ENCODE measurements at regions not wholly inside any gene's neighbourhood (a gene's known extent, or its start where the extent isn't known, plus 50 kb on each side); places are given as distances from the start of the nearest gene placed in this dataset.
A peak's percentile ranks its signal among the peaks of the same experiment; 100 is the strongest.

DNA sequence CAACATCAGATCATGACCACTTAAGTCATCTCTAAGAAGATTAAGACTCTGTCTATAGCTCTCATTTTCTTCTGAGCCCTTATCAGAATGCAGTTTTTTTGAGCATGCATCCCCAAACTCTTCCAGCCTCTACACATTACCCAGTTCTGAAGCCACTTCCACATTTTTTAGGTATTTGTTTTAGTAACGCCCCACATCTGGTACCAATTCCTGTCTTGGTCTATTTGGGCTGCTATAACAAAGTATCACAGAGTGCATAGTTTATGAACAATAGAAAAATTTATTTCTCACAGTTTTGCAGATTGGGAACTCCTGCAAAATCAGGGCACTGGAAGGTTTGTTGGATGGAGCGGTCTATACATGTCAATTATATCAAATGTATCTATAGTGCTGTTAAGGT lies 107.7 kb upstream of the KCND2 start:
- DNase-seq (ENCODE audit: low read depth in 1 of 2, low spot score in 1 of 2): no peak
- Histone ChIP-seq H3K4me1 (ENCODE audit: low read depth) (no peaks in the 10 kb centered on the region), H3K4me3 (no peak overlapping the region), H3K27ac (no peak overlapping the region), H3K36me3 (no peaks in the 10 kb centered on the region), H3K9me3 (ENCODE audit: low read depth) (no peaks in the 10 kb centered on the region), H3K27me3 (no peaks in the 10 kb centered on the region)
- TF ChIP-seq, protein P1, sequence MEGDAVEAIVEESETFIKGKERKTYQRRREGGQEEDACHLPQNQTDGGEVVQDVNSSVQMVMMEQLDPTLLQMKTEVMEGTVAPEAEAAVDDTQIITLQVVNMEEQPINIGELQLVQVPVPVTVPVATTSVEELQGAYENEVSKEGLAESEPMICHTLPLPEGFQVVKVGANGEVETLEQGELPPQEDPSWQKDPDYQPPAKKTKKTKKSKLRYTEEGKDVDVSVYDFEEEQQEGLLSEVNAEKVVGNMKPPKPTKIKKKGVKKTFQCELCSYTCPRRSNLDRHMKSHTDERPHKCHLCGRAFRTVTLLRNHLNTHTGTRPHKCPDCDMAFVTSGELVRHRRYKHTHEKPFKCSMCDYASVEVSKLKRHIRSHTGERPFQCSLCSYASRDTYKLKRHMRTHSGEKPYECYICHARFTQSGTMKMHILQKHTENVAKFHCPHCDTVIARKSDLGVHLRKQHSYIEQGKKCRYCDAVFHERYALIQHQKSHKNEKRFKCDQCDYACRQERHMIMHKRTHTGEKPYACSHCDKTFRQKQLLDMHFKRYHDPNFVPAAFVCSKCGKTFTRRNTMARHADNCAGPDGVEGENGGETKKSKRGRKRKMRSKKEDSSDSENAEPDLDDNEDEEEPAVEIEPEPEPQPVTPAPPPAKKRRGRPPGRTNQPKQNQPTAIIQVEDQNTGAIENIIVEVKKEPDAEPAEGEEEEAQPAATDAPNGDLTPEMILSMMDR (IDR thresholded peaks at IDR 0.05; ENCODE audit: low read depth, low read length): no peak

DNA sequence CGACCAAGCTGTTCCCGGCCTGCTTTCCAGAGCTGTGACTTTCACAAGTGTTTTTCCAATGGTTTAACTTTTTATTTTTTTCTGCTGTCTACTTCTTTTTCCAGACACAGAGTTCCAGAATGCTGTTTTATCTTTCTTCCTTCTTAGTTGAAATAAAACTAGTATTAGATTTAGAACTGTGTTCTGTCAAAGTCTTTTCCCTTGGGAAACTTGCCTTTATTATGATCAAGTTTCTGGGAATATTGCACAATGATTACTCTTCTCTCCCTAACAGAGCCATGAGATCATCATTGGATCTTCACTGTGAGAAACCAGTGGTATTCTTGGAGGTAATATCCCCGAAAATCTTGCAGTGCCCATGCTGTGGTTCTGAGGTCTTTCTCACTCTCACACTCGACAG lies 104.9 kb upstream of the KCND2 start:
- TF ChIP-seq, protein P1 (IDR thresholded peaks at IDR 0.05; ENCODE audit: low read depth, low read length): no peak
- peak in 1 of 2 donors; percentile 58 for DNase-seq (ENCODE audit: low read depth in 1 of 2, low spot score in 1 of 2)

DNA sequence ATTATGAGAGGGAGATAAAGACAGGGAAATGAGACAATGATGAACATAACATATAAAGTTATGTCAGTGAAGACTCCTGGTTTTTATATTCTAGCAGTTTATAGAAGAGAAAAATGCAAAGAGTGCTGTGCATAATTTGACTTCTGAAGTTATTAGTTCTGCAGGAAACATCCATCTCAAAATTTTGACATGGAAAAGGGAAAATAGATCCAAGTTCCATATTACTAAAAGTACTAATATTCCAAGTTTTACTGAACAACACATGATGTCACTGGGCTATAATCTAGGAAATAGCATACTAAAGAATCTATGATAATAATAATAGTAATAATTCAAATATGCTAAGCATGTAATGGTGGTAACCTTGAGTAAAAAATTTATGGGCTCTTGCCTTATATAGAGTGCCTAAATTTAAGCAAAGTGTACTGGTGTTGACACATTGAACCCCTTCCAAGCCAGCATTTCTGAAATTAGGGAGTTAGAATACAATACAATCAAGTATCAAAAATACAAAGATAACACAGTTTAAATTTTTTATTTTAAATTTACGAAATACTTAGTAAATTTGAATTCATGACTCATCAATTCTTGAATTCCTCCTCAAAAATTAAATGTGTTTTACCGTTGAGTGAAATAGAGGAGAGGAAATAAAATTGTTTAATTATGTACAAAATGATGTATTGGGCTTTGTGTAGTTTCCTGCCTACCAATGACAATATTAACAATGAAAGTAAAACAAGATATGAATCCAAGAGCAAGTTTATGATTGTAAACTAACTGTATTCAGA lies 102.8 kb upstream of the KCND2 start:
- H3K4me3 ChIP-seq: no peak overlapping the region
- no peaks in the 10 kb centered on the region for H3K9me3 ChIP-seq (ENCODE audit: low read depth)
- H3K36me3 ChIP-seq: no peaks in the 10 kb centered on the region
- no peaks in the 10 kb centered on the region for H3K4me1 ChIP-seq (ENCODE audit: low read depth)
- TF ChIP-seq, protein P1 (IDR thresholded peaks at IDR 0.05; ENCODE audit: low read depth, low read length): no peak
- H3K27ac ChIP-seq: no peak overlapping the region
- DNase-seq (ENCODE audit: low read depth in 1 of 2, low spot score in 1 of 2): no peak
- no peaks in the 10 kb centered on the region for H3K27me3 ChIP-seq

More for the DNA sequence above, 104.9 kb upstream of the KCND2 start:
- no peaks in the 10 kb centered on the region for H3K9me3 ChIP-seq (ENCODE audit: low read depth)
- H3K36me3 ChIP-seq: no peaks in the 10 kb centered on the region
- no peak overlapping the region for H3K27ac ChIP-seq
- no peaks in the 10 kb centered on the region for H3K4me1 ChIP-seq (ENCODE audit: low read depth)
- no peak overlapping the region for H3K4me3 ChIP-seq
- no peaks in the 10 kb centered on the region for H3K27me3 ChIP-seq

DNA sequence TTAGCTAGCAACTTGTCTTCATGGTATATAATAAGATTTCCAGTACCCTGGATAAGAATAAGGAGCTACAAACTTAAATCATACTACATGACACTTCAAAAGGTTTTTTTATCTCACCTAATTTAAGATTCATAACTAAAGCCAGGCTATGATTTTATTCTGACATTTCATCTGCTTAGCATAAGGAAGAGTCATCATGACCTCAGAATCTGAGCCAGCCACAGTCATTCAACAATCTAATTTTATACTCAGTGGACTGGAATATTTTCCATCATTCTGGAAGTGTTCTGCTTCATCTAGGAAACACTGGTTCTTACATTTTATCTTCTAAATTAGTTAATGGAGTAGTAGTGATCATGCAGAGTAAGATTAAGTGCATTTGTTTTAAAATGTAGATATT lies 102.1 kb upstream of the KCND2 start:
- Histone ChIP-seq H3K27ac (no peak overlapping the region), H3K4me1 (ENCODE audit: low read depth) (no peaks in the 10 kb centered on the region), H3K4me3 (no peak overlapping the region), H3K27me3 (no peaks in the 10 kb centered on the region), H3K9me3 (ENCODE audit: low read depth) (no peaks in the 10 kb centered on the region), H3K36me3 (no peaks in the 10 kb centered on the region)
- no peak for DNase-seq (ENCODE audit: low read depth in 1 of 2, low spot score in 1 of 2)
- TF ChIP-seq, protein P1 (IDR thresholded peaks at IDR 0.05; ENCODE audit: low read depth, low read length): no peak

DNA sequence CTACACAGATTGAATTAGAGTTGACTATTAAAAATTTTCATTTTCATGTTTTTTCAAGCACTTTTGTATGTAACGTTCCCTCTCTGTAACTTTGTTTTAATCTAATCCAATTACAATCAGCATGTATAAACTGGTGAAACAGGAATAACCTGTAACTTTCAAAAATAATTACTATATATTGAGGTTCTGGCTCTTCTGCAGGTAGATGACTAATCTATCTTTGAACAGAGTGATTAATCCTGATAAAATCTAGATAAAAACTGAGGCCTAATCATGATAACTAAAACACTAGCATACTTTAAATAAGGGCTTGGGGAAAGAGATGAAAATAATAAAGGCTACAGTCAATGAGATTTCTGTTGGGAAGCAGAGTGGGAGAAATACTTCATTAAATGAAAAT lies 101.6 kb upstream of the KCND2 start:
- no peak overlapping the region for H3K27ac ChIP-seq
- no peaks in the 10 kb centered on the region for H3K4me1 ChIP-seq (ENCODE audit: low read depth)
- no peaks in the 10 kb centered on the region for H3K36me3 ChIP-seq
- no peak for DNase-seq (ENCODE audit: low read depth in 1 of 2, low spot score in 1 of 2)
- TF ChIP-seq, protein P1 (IDR thresholded peaks at IDR 0.05; ENCODE audit: low read depth, low read length): no peak
- no peaks in the 10 kb centered on the region for H3K27me3 ChIP-seq
- H3K4me3 ChIP-seq: no peak overlapping the region
- no peaks in the 10 kb centered on the region for H3K9me3 ChIP-seq (ENCODE audit: low read depth)

Measured in cardiac muscle cell (in vitro differentiated cells and primary cell).